Esophagus muscularis mucosa (tissue), 4 donors: ENCODE measurements at regions not wholly inside any gene's neighbourhood (a gene's known extent, or its start where the extent isn't known, plus 50 kb on each side); places are given as distances from the start of the nearest gene placed in this dataset.

Source experiments
- DNase-seq: peaks from one replicate; pipeline ENCODE4 v3.0.0-alpha.2; 2017; ENCODE audit errors: extremely low spot score
- H3K27ac ChIP-seq, 4 donors: fragments of 200-600 bp; sonication (generic); replicated peaks in 1 of 4; 1 replicate in 3 of 4; 2 replicates in 1 of 4; pipeline ENCODE4 v1.5.1; 2016 to 2019; ENCODE audit warnings: mild to moderate bottlenecking in 1 of 4
- H3K27me3 ChIP-seq, 4 donors: fragments of 200-600 bp; sonication (generic); one replicate each; pipeline versions ENCODE4 v1.5.1 to v1.6.0; 2016 to 2019
- H3K36me3 ChIP-seq, 4 donors: fragments of 200-600 bp; sonication (generic); one replicate each; pipeline ENCODE4 v1.5.1; 2016 to 2019
- H3K4me1 ChIP-seq, 4 donors: fragments of 200-600 bp; sonication (generic); one replicate each; pipeline ENCODE4 v1.5.1; 2016 to 2019
- H3K4me3 ChIP-seq, 4 donors: fragments of 200-600 bp; sonication (generic); 1 replicate in 2 of 4; 2 replicates in 2 of 4; pipeline ENCODE4 v1.5.1; 2016 to 2019; ENCODE audit warnings: mild to moderate bottlenecking in 4 of 4, moderate library complexity in 1 of 4
- H3K9me3 ChIP-seq, 4 donors: fragments of 200-600 bp; sonication (generic); 1 replicate in 3 of 4; 2 replicates in 1 of 4; pipeline ENCODE4 v1.5.1; 2016 to 2019
- EP300 ChIP-seq: sonication (generic); formaldehyde crosslinking; IDR thresholded peaks from one replicate; pipeline ENCODE4 v1.6.1; 2017; ENCODE audit warnings: antibody characterized with exemption
- POLR2A ChIP-seq: fragments of 450-650 bp; IDR thresholded peaks from one replicate; pipeline ENCODE4 v1.6.1; 2017; ENCODE audit warnings: antibody characterized with exemption, moderate library complexity, mild to moderate bottlenecking, low read depth
- POLR2AphosphoS5 ChIP-seq, 2 donors: sonication (generic); formaldehyde crosslinking; IDR thresholded peaks; one replicate each; pipeline ENCODE4 v1.6.1; 2017; ENCODE audit warnings: antibody characterized with exemption in 2 of 2
- WGBS: methylation state at CpG from one replicate; pipeline ENCODE4 v1.1.5; 2018; 5-methylcytosine and 5-hydroxymethylcytosine counted together
- intact Hi-C: fragments of 100-400 bp; cut with DNase I; formaldehyde crosslinking; loops from one replicate; pipeline ENCODE4 v1.15.1; 2023
- TF ChIP-seq, protein P1 (sequence below), 3 experiments: fragments of 200-600 bp in 2 of 3; fragments of 450-650 bp in 1 of 3; sonication (generic) in 2 of 3; IDR thresholded peaks; one replicate each; pipeline ENCODE4 v1.5.1; 2017 to 2019; ENCODE audit warnings: antibody characterized with exemption in 3 of 3, mild to moderate bottlenecking in 2 of 3, moderate library complexity in 1 of 3

DNA sequence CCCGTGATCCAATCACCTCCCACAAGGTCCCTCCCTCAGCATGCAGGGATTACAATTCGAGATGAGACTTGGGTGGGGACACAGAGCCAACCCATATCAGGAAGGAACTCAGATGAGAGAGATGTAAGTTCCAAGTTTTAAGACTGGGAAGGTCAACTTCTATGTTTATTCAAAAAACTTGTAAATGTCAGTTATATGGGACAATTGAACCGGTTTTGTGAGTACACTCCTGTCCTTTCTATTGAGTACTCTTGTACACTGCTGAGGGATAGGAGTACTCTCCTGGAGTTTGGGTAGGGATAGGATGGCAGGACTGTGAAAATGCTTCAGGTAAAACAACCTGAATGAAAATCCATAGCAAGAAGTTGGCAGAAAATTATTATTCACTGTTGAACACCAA, 239.1 kb downstream of the ZNF674 start:
- Histone ChIP-seq H3K9me3 (peaks cover 0 to 7% (median 0%) of the 10 kb centered on the region in 4 donors), H3K27me3 (no peaks in the 10 kb centered on the region), H3K4me3 (no peak overlapping the region), H3K27ac (no peak overlapping the region), H3K4me1 (no peaks in the 10 kb centered on the region), H3K36me3 (no peaks in the 10 kb centered on the region)
- no peak for DNase-seq
- 61% methylated on average over 3 of the region's 3 CpGs for WGBS
- intact Hi-C loops, result no loop called here
- TF ChIP-seq POLR2AphosphoS5 (IDR thresholded peaks at IDR 0.05), result no peak
- no peak for TF ChIP-seq EP300
- TF ChIP-seq, protein P1, sequence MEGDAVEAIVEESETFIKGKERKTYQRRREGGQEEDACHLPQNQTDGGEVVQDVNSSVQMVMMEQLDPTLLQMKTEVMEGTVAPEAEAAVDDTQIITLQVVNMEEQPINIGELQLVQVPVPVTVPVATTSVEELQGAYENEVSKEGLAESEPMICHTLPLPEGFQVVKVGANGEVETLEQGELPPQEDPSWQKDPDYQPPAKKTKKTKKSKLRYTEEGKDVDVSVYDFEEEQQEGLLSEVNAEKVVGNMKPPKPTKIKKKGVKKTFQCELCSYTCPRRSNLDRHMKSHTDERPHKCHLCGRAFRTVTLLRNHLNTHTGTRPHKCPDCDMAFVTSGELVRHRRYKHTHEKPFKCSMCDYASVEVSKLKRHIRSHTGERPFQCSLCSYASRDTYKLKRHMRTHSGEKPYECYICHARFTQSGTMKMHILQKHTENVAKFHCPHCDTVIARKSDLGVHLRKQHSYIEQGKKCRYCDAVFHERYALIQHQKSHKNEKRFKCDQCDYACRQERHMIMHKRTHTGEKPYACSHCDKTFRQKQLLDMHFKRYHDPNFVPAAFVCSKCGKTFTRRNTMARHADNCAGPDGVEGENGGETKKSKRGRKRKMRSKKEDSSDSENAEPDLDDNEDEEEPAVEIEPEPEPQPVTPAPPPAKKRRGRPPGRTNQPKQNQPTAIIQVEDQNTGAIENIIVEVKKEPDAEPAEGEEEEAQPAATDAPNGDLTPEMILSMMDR (IDR thresholded peaks at IDR 0.05), result no peak
- TF ChIP-seq POLR2A, result no peak

GRCh38 chrX:46305431-46305830, 239.8 kb downstream of the ZNF674 start:
- Histone ChIP-seq H3K36me3 (no peaks in the 10 kb centered on the region), H3K4me3 (no peak overlapping the region), H3K9me3 (peaks cover 0 to 7% (median 0%) of the 10 kb centered on the region in 4 donors), H3K4me1 (no peaks in the 10 kb centered on the region), H3K27me3 (no peaks in the 10 kb centered on the region), H3K27ac (no peak overlapping the region)
- WGBS, result 86% methylated on average over 2 of the region's 2 CpGs
- TF ChIP-seq POLR2A, result no peak
- no peak for TF ChIP-seq POLR2AphosphoS5 (IDR thresholded peaks at IDR 0.05)
- TF ChIP-seq EP300, result no peak
- TF ChIP-seq, protein P1 (IDR thresholded peaks at IDR 0.05), result no peak
- intact Hi-C loops, result no loop called here
- DNase-seq, result no peak

DNA sequence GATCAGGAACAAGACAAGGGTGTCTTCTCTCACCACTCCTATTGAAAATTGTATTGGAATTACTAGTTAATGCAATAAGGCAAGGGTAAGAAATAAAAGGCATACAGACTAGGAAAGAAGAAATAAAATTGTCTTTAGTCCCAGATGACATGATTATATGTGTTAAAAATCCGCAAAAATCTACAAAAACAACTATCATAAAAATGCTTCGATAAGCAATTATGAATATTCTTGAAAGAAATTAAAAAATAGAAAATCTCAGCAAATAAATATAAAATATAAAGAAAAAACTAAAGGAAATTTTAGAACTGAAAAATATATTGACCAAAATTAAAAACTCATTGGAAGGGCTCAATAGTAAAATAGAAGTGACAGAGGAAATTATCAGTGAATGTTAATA, 243.3 kb downstream of the ZNF674 start:
- no peaks in the 10 kb centered on the region for H3K36me3 ChIP-seq
- intact Hi-C loops, result no loop called here

GRCh38 chrX:46298821-46299220, 246.4 kb downstream of the ZNF674 start:
- Histone ChIP-seq H3K36me3 (no peaks in the 10 kb centered on the region), H3K27me3 (no peaks in the 10 kb centered on the region), H3K4me1 (no peaks in the 10 kb centered on the region), H3K27ac (no peak overlapping the region), H3K9me3 (no peaks in the 10 kb centered on the region), H3K4me3 (no peak overlapping the region)
- 63% methylated on average over 2 of the region's 2 CpGs for WGBS
- TF ChIP-seq, protein P1 (IDR thresholded peaks at IDR 0.05), result no peak
- TF ChIP-seq POLR2A, result no peak
- no peak for TF ChIP-seq EP300
- TF ChIP-seq POLR2AphosphoS5 (IDR thresholded peaks at IDR 0.05), result no peak
- intact Hi-C loops, result no loop called here
- no peak for DNase-seq

More for the DNA sequence above, 243.3 kb downstream of the ZNF674 start:
- Histone ChIP-seq H3K27ac (no peak overlapping the region), H3K4me1 (no peaks in the 10 kb centered on the region), H3K9me3 (peaks cover 0 to 7% (median 0%) of the 10 kb centered on the region in 4 donors), H3K4me3 (no peak overlapping the region), H3K27me3 (no peaks in the 10 kb centered on the region)
- TF ChIP-seq, protein P1 (IDR thresholded peaks at IDR 0.05), result no peak
- TF ChIP-seq POLR2A (no peak), POLR2AphosphoS5 (IDR thresholded peaks at IDR 0.05) (no peak), EP300 (no peak)
- DNase-seq, result no peak
- WGBS, result 70% methylated on average over 2 of the region's 2 CpGs

DNA sequence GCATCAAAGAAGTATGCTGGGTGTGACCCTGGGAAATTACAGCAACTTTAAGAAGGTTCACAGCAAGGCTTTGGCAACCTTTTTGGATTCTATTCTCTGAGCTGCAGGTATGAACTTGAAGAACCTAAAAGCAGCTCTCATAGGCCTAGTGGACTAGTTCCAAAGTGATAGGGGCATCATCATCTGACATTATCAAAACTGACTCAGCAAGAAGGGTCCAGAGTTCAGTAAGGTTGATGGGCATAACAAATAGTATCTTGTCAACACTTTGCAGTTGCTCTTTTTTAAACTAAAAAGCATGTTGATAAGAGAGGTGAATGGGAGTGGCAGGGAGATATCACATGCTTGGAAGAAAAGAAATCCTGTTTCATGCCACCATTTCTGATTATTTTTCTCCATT, 249.3 kb downstream of the ZNF674 start:
- H3K4me1 ChIP-seq, result no peaks in the 10 kb centered on the region
- H3K27ac ChIP-seq, result no peak overlapping the region
- TF ChIP-seq POLR2AphosphoS5 (IDR thresholded peaks at IDR 0.05), result no peak
- TF ChIP-seq, protein P1 (IDR thresholded peaks at IDR 0.05), result no peak
- no peak for TF ChIP-seq EP300
- no peak for TF ChIP-seq POLR2A
- H3K27me3 ChIP-seq, result no peaks in the 10 kb centered on the region
- DNase-seq, result no peak
- H3K9me3 ChIP-seq, result no peaks in the 10 kb centered on the region
- H3K4me3 ChIP-seq, result no peak overlapping the region
- no peaks in the 10 kb centered on the region for H3K36me3 ChIP-seq
- intact Hi-C loops, result no loop called here
